HEK293 (cell line): ENCODE measurements at regions not wholly inside any gene's neighbourhood (a gene's known extent, or its start where the extent isn't known, plus 50 kb on each side); places are given as distances from the start of the nearest gene placed in this dataset.

Experiments
- CTCF ChIP-seq: fragments of 450-650 bp; formaldehyde crosslinking; IDR thresholded peaks from 2 replicates; pipeline ENCODE4 v1.5.1; 2016; ENCODE audit warnings: missing biosample characterization, missing genetic modification characterization
- REST ChIP-seq: fragments of 450-650 bp; formaldehyde crosslinking; IDR thresholded peaks from 2 replicates; pipeline ENCODE4 v1.5.1; 2016; ENCODE audit warnings: missing biosample characterization, missing genetic modification characterization
- SCRT2 ChIP-seq: fragments of 450-650 bp; formaldehyde crosslinking; IDR thresholded peaks from 2 replicates; pipeline ENCODE4 v1.5.1; 2016; ENCODE audit warnings: missing biosample characterization, missing genetic modification characterization
- ZNF175 ChIP-seq: fragments of 450-650 bp; formaldehyde crosslinking; IDR thresholded peaks from 2 replicates; pipeline ENCODE4 v1.5.1; 2016; ENCODE audit warnings: missing biosample characterization, missing genetic modification characterization
- ZNF274 ChIP-seq, 2 experiments: fragments of 200-500 bp in 1 of 2; fragments of 450-650 bp in 1 of 2; sonication (Bioruptor generic) in 1 of 2; formaldehyde crosslinking in 1 of 2; IDR thresholded peaks; 2 replicates each; pipeline versions ENCODE4 v1.5.1 to v1.6.1; 2014 to 2016; ENCODE audit warnings: borderline replicate concordance in 1 of 2, inconsistent platforms in 1 of 2, low read length in 1 of 2, missing biosample characterization in 1 of 2, missing genetic modification characterization in 1 of 2
- ZNF521 ChIP-seq: fragments of 450-650 bp; formaldehyde crosslinking; IDR thresholded peaks from 2 replicates; pipeline ENCODE4 v1.5.1; 2017; ENCODE audit warnings: missing biosample characterization, mild to moderate bottlenecking, missing genetic modification characterization
- ZNF629 ChIP-seq: fragments of 450-650 bp; formaldehyde crosslinking; IDR thresholded peaks from 2 replicates; pipeline ENCODE4 v1.5.1; 2017; ENCODE audit warnings: missing biosample characterization, missing genetic modification characterization
- ZNF776 ChIP-seq: fragments of 450-650 bp; formaldehyde crosslinking; IDR thresholded peaks from 2 replicates; pipeline ENCODE4 v1.5.0; 2017; ENCODE audit warnings: missing biosample characterization, missing genetic modification characterization, borderline replicate concordance
- TF ChIP-seq, protein P1 (sequence below): fragments of 450-650 bp; formaldehyde crosslinking; IDR thresholded peaks from 2 replicates; pipeline ENCODE4 v1.5.1; 2016; ENCODE audit warnings: missing biosample characterization, missing genetic modification characterization, low read depth

GRCh38 chr3:113094337-113095221, 103.8 kb downstream of the GTPBP8 start:
- TF ChIP-seq SCRT2 (tag by site-specific recombination): no peak
- no peak for TF ChIP-seq ZNF274 (IDR thresholded peaks at IDR 0.05; ENCODE audit: low read length)
- no peak for TF ChIP-seq ZNF274 (tag by site-specific recombination; IDR thresholded peaks at IDR 0.05; ENCODE audit: borderline replicate concordance)
- no peak for TF ChIP-seq REST (tag by site-specific recombination)
- no peak for TF ChIP-seq CTCF (tag by site-specific recombination)
- no peak for TF ChIP-seq ZNF521 (tag by site-specific recombination)
- TF ChIP-seq ZNF629: no peak
- no peak for TF ChIP-seq ZNF175 (tag by site-specific recombination)
- TF ChIP-seq ZNF776: no peak
- TF ChIP-seq, protein P1, sequence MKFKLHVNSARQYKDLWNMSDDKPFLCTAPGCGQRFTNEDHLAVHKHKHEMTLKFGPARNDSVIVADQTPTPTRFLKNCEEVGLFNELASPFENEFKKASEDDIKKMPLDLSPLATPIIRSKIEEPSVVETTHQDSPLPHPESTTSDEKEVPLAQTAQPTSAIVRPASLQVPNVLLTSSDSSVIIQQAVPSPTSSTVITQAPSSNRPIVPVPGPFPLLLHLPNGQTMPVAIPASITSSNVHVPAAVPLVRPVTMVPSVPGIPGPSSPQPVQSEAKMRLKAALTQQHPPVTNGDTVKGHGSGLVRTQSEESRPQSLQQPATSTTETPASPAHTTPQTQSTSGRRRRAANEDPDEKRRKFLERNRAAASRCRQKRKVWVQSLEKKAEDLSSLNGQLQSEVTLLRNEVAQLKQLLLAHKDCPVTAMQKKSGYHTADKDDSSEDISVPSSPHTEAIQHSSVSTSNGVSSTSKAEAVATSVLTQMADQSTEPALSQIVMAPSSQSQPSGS (tag by site-specific recombination): no peak
